HL-60 (cell line): ENCODE measurements at regions not wholly inside any gene's neighbourhood (a gene's known extent, or its start where the extent isn't known, plus 50 kb on each side); places are given as distances from the start of the nearest gene placed in this dataset.

Experiments used
- DNase-seq, 2 experiments: peaks; one replicate each; pipeline ENCODE4 v3.0.0-alpha.2; 2010 to 2020; ENCODE audit warnings: low read depth in 1 of 2, low spot score in 1 of 2
- H3K27ac ChIP-seq: fragments of 250-450 bp; sonication (Bioruptor Pico); replicated peaks from 2 replicates; pipeline ENCODE4 v1.5.1; 2020; ENCODE audit warnings: mild to moderate bottlenecking, moderate library complexity
- H3K27me3 ChIP-seq: fragments of 250-450 bp; sonication (Bioruptor Pico); 2 replicates; pipeline ENCODE4 v1.5.1; 2021; ENCODE audit warnings: mild to moderate bottlenecking, moderate library complexity; ENCODE audit not compliant: insufficient read depth, poor library complexity, severe bottlenecking
- H3K4me3 ChIP-seq: replicated peaks from 2 replicates; pipeline ENCODE4 v1.5.1; 2011; ENCODE audit warnings: mild to moderate bottlenecking, control low read depth, low read length; ENCODE audit not compliant: insufficient read depth
- CTCF ChIP-seq: IDR thresholded peaks from one replicate; pipeline ENCODE4 v1.5.1; 2011; ENCODE audit warnings: low read length, control low read depth, inconsistent platforms; ENCODE audit not compliant: insufficient read depth
- GABPA ChIP-seq: IDR thresholded peaks from 2 replicates; pipeline ENCODE4 v1.6.1; 2012; ENCODE audit warnings: low read depth
- POLR2AphosphoS5 ChIP-seq: IDR thresholded peaks from 2 replicates; pipeline ENCODE4 v1.6.1; 2012; ENCODE audit warnings: low read depth
- SPI1 ChIP-seq: IDR thresholded peaks from 2 replicates; pipeline ENCODE4 v1.6.1; 2012; ENCODE audit warnings: low read depth, mild to moderate bottlenecking, borderline replicate concordance
- TF ChIP-seq, protein P1 (sequence below): IDR thresholded peaks from 2 replicates; pipeline ENCODE4 v1.6.1; 2012; ENCODE audit warnings: low read depth; ENCODE audit not compliant: insufficient replicate concordance

DNA sequence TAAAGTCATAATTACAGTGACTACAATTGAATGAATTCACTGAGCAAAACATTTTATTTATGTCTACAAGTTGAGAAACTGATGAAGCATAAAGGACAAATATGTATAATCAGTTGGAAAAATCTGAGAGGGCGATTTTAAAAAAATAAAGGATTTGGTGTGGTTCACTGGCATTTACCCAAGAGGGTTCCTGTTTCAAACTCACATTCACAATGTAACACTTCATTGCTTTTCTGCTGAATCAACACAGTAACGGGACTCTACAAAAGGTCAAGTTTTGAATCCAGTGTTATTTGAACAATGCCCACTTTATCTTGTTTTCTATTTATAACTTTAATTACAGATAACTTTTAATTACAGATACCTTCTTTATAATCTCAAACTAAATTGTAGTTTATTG is 138.6 kb downstream of the NUDT12 start:
- Histone ChIP-seq H3K27me3 (no peaks in the 10 kb centered on the region), H3K4me3 (no peak overlapping the region), H3K27ac (no peak overlapping the region)
- TF ChIP-seq, protein P1, sequence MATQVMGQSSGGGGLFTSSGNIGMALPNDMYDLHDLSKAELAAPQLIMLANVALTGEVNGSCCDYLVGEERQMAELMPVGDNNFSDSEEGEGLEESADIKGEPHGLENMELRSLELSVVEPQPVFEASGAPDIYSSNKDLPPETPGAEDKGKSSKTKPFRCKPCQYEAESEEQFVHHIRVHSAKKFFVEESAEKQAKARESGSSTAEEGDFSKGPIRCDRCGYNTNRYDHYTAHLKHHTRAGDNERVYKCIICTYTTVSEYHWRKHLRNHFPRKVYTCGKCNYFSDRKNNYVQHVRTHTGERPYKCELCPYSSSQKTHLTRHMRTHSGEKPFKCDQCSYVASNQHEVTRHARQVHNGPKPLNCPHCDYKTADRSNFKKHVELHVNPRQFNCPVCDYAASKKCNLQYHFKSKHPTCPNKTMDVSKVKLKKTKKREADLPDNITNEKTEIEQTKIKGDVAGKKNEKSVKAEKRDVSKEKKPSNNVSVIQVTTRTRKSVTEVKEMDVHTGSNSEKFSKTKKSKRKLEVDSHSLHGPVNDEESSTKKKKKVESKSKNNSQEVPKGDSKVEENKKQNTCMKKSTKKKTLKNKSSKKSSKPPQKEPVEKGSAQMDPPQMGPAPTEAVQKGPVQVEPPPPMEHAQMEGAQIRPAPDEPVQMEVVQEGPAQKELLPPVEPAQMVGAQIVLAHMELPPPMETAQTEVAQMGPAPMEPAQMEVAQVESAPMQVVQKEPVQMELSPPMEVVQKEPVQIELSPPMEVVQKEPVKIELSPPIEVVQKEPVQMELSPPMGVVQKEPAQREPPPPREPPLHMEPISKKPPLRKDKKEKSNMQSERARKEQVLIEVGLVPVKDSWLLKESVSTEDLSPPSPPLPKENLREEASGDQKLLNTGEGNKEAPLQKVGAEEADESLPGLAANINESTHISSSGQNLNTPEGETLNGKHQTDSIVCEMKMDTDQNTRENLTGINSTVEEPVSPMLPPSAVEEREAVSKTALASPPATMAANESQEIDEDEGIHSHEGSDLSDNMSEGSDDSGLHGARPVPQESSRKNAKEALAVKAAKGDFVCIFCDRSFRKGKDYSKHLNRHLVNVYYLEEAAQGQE = no peak
- no peak for TF ChIP-seq CTCF
- no peak for TF ChIP-seq POLR2AphosphoS5
- TF ChIP-seq SPI1 = no peak
- TF ChIP-seq GABPA = no peak
- DNase-seq = no peak

DNA sequence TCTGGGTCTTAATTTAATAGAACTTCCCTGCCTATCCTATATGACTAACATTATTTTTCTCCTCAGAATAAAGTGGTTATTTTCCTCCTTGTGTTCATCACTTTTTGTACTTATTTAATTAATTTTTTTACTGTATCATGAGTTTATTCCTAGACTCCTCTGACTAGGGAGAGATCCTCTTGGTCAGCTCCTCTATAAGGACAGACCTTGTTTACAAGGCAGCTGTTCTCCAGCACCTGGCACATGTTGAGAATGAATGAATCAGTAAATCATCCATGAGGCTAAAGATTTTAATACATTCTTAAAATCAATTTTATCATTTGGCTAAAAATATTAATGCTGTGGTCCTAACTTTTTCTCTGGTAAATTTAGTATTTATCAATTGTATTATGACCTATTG is 139.8 kb downstream of the NUDT12 start:
- no peaks in the 10 kb centered on the region for H3K27me3 ChIP-seq
- H3K27ac ChIP-seq = no peak overlapping the region
- TF ChIP-seq POLR2AphosphoS5 (no peak), GABPA (no peak), CTCF (no peak), SPI1 (no peak)
- TF ChIP-seq, protein P1 = no peak
- H3K4me3 ChIP-seq = no peak overlapping the region
- DNase-seq = no peak

- Histone ChIP-seq H3K4me3 (no peak overlapping the region), H3K27ac (no peak overlapping the region), H3K27me3 (no peaks in the 10 kb centered on the region)
- DNase-seq = no peak
- TF ChIP-seq CTCF (no peak), GABPA (no peak), SPI1 (no peak), POLR2AphosphoS5 (no peak)
- TF ChIP-seq, protein P1 = no peak
These were observed 148.0 kb downstream of the NUDT12 start for GRCh38 chr5:103414604-103415003.
